ENCODE measurements at regions not wholly inside any gene's neighbourhood (a gene's known extent, or its start where the extent isn't known, plus 50 kb on each side); places are given as distances from the start of the nearest gene placed in this dataset.

DNA sequence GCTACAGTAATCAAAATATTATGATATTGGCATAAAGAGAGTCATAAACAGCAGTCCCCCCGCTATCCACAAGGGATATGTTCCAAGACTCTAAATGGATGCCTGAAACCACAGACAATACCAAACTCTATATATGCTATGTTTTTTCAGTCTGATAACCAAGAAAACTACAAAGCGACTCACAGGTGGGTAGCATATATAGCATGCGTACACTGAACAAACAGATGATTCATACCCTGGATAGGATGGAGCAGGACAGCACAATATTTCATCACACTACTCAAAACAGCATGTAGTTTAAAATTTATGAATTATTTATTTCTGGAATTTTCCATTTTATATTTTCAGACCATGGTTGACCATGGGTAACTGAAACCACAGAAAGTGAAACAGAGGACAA lies 87.0 kb upstream of the PPP2R3A start:
- TF ChIP-seq, protein P1, sequence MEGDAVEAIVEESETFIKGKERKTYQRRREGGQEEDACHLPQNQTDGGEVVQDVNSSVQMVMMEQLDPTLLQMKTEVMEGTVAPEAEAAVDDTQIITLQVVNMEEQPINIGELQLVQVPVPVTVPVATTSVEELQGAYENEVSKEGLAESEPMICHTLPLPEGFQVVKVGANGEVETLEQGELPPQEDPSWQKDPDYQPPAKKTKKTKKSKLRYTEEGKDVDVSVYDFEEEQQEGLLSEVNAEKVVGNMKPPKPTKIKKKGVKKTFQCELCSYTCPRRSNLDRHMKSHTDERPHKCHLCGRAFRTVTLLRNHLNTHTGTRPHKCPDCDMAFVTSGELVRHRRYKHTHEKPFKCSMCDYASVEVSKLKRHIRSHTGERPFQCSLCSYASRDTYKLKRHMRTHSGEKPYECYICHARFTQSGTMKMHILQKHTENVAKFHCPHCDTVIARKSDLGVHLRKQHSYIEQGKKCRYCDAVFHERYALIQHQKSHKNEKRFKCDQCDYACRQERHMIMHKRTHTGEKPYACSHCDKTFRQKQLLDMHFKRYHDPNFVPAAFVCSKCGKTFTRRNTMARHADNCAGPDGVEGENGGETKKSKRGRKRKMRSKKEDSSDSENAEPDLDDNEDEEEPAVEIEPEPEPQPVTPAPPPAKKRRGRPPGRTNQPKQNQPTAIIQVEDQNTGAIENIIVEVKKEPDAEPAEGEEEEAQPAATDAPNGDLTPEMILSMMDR (conservative IDR thresholded peaks at IDR 0.05; ENCODE audit: low read depth, low read length), result no peak
- TF ChIP-seq RCOR1 (IDR thresholded peaks at IDR 0.05; ENCODE audit: insufficient replicate concordance, low read length), result no peak
- TF ChIP-seq POLR2A (IDR thresholded peaks at IDR 0.05; ENCODE audit: low read depth, low read length), result no peak
- TF ChIP-seq CEBPB (IDR thresholded peaks at IDR 0.05; ENCODE audit: low read depth, low read length), result no peak
- no peak for TF ChIP-seq CHD1 (IDR thresholded peaks at IDR 0.05; ENCODE audit: low read depth, low read length)
- no peak for TF ChIP-seq BHLHE40 (IDR thresholded peaks at IDR 0.05; ENCODE audit: low read depth, low read length)
- no peak for TF ChIP-seq RAD21 (IDR thresholded peaks at IDR 0.05; ENCODE audit: low read length)
- TF ChIP-seq, protein P2, sequence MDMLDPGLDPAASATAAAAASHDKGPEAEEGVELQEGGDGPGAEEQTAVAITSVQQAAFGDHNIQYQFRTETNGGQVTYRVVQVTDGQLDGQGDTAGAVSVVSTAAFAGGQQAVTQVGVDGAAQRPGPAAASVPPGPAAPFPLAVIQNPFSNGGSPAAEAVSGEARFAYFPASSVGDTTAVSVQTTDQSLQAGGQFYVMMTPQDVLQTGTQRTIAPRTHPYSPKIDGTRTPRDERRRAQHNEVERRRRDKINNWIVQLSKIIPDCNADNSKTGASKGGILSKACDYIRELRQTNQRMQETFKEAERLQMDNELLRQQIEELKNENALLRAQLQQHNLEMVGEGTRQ (IDR thresholded peaks at IDR 0.05; ENCODE audit: low read depth, low read length), result no peak
- no peak for TF ChIP-seq RFX5 (IDR thresholded peaks at IDR 0.05; ENCODE audit: low read depth, low read length)
